ENCODE measurements at regions not wholly inside any gene's neighbourhood (a gene's known extent, or its start where the extent isn't known, plus 50 kb on each side); places are given as distances from the start of the nearest gene placed in this dataset.

GRCh38 chr22:48092866-48093265 lies 1330.4 kb downstream of the TBC1D22A start:
- WGBS (ENCODE audit: insufficient coverage) = 93% methylated on average over 3 of the region's 4 CpGs
- Histone ChIP-seq H3K4me1 (ENCODE audit: control insufficient read depth, insufficient read depth, low read length) (peaks cover 36% of the 10 kb centered on the region), H3K27me3 (ENCODE audit: control insufficient read depth, insufficient read depth, low read length) (no peaks in the 10 kb centered on the region), H3K9me3 (ENCODE audit: control insufficient read depth, insufficient read depth, low read length) (no peaks in the 10 kb centered on the region), H3K4me3 (ENCODE audit: low read length) (no peak overlapping the region), H3K36me3 (ENCODE audit: control insufficient read depth, insufficient read depth, low read length) (no peaks in the 10 kb centered on the region), H3K27ac (ENCODE audit: low read length) (no peak overlapping the region)
- Mint-ChIP-seq H3K4me1 (peaks cover 20 to 40% of the 10 kb centered on the region in 2 donors), H3K9me3 (no peaks in the 10 kb centered on the region), H3K27ac (no peak overlapping the region), H3K36me3 (no peaks in the 10 kb centered on the region), H3K27me3 (ENCODE audit: low read depth in 2 of 2) (peaks cover 0 to 16% of the 10 kb centered on the region in 2 donors), H3K4me3 (no peak overlapping the region)
- no peak for TF ChIP-seq CTCF (IDR thresholded peaks at IDR 0.05)
- DNase-seq (no peak), ATAC-seq (no peak)
- intact Hi-C loops (cut with micrococcal nuclease) = no loop called here

- Mint-ChIP-seq H3K4me1 (peaks cover 17 to 29% of the 10 kb centered on the region in 2 donors), H3K36me3 (no peaks in the 10 kb centered on the region)
- H3K36me3 ChIP-seq (ENCODE audit: control insufficient read depth, insufficient read depth, low read length) = no peaks in the 10 kb centered on the region
Measured at GRCh38 chr22:48091656-48092223, 1329.3 kb downstream of the TBC1D22A start.

DNA sequence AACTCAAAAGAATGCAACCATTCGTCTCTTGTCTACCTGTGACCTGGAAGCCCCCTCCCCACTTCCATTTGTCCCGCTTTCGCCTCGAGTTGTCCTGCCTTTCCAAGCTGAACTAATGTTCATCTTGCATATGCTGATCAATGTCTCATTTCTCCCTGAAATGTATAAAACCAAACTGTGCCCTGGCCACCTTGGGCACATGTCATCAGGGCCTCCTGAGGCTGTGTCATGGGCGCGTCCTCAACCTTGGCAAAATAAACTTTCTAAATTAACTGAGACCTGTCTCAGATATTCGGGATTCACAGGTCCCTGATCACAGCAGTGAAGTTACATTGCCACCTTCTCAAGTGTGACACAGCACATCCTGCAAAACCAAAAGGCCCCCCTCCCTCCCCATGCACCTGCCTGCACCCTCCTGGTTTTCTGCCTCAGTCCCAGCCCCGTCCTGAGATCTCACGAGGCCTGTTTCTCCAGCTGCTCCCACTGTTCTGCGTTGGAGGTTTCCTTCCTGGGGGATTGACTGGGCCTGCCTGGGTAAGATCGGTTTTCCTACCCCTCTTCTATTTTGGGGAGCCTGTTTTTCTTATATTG lies 1328.7 kb downstream of the TBC1D22A start:
- DNase-seq = no peak
- no peak for ATAC-seq
- no peaks in the 10 kb centered on the region for H3K36me3 ChIP-seq (ENCODE audit: control insufficient read depth, insufficient read depth, low read length)
- H3K36me3 Mint-ChIP-seq = no peaks in the 10 kb centered on the region
- intact Hi-C loops (cut with micrococcal nuclease) = no loop called here
- H3K27ac Mint-ChIP-seq = no peak overlapping the region
- H3K27ac ChIP-seq (ENCODE audit: low read length) = no peak overlapping the region
- H3K4me3 ChIP-seq (ENCODE audit: low read length) = no peak overlapping the region
- H3K4me1 ChIP-seq (ENCODE audit: control insufficient read depth, insufficient read depth, low read length) = peaks cover 22% of the 10 kb centered on the region
- H3K27me3 ChIP-seq (ENCODE audit: control insufficient read depth, insufficient read depth, low read length) = peaks cover 3% of the 10 kb centered on the region
- no peaks in the 10 kb centered on the region for H3K9me3 ChIP-seq (ENCODE audit: control insufficient read depth, insufficient read depth, low read length)
- peaks cover 17 to 28% of the 10 kb centered on the region in 2 donors for H3K4me1 Mint-ChIP-seq
- no peaks in the 10 kb centered on the region for H3K9me3 Mint-ChIP-seq
- peaks cover 1 to 19% of the 10 kb centered on the region in 2 donors for H3K27me3 Mint-ChIP-seq (ENCODE audit: low read depth in 2 of 2)
- no peak overlapping the region for H3K4me3 Mint-ChIP-seq
- no peak for TF ChIP-seq CTCF (IDR thresholded peaks at IDR 0.05)
- 68% methylated on average over 10 of the region's 11 CpGs for WGBS (ENCODE audit: insufficient coverage)

More at GRCh38 chr22:48091656-48092223, 1329.3 kb downstream of the TBC1D22A start:
- H3K27ac ChIP-seq (ENCODE audit: low read length) = no peak overlapping the region
- WGBS (ENCODE audit: insufficient coverage) = 89% methylated on average over 10 of the region's 10 CpGs
- TF ChIP-seq CTCF (IDR thresholded peaks at IDR 0.05) = no peak
- H3K27me3 Mint-ChIP-seq (ENCODE audit: low read depth in 2 of 2) = peaks cover 0 to 19% of the 10 kb centered on the region in 2 donors
- H3K4me3 Mint-ChIP-seq = no peak overlapping the region
- DNase-seq = no peak
- no peak overlapping the region for H3K4me3 ChIP-seq (ENCODE audit: low read length)
- H3K9me3 ChIP-seq (ENCODE audit: control insufficient read depth, insufficient read depth, low read length) = no peaks in the 10 kb centered on the region
- no peak overlapping the region for H3K27ac Mint-ChIP-seq
- H3K27me3 ChIP-seq (ENCODE audit: control insufficient read depth, insufficient read depth, low read length) = no peaks in the 10 kb centered on the region
- H3K9me3 Mint-ChIP-seq = no peaks in the 10 kb centered on the region
- intact Hi-C loops (cut with micrococcal nuclease) = no loop called here
- ATAC-seq = no peak
- peaks cover 24% of the 10 kb centered on the region for H3K4me1 ChIP-seq (ENCODE audit: control insufficient read depth, insufficient read depth, low read length)

- no peak overlapping the region for H3K27ac Mint-ChIP-seq
- no peaks in the 10 kb centered on the region for H3K9me3 ChIP-seq (ENCODE audit: control insufficient read depth, insufficient read depth, low read length)
- no peaks in the 10 kb centered on the region for H3K9me3 Mint-ChIP-seq
- H3K27ac ChIP-seq (ENCODE audit: low read length) = no peak overlapping the region
- H3K4me1 Mint-ChIP-seq = peaks cover 23 to 30% of the 10 kb centered on the region in 2 donors
- no peaks in the 10 kb centered on the region for H3K36me3 ChIP-seq (ENCODE audit: control insufficient read depth, insufficient read depth, low read length)
- ATAC-seq = no peak
- no peak for DNase-seq
- no peaks in the 10 kb centered on the region for H3K36me3 Mint-ChIP-seq
- H3K27me3 ChIP-seq (ENCODE audit: control insufficient read depth, insufficient read depth, low read length) = peaks cover 7% of the 10 kb centered on the region
- peaks cover 10 to 22% of the 10 kb centered on the region in 2 donors for H3K27me3 Mint-ChIP-seq (ENCODE audit: low read depth in 2 of 2)
- H3K4me3 Mint-ChIP-seq = no peak overlapping the region
- no peak for TF ChIP-seq CTCF (IDR thresholded peaks at IDR 0.05)
- peaks cover 29% of the 10 kb centered on the region for H3K4me1 ChIP-seq (ENCODE audit: control insufficient read depth, insufficient read depth, low read length)
- WGBS (ENCODE audit: insufficient coverage) = 38% methylated on average over 7 of the region's 7 CpGs
- intact Hi-C loops (cut with micrococcal nuclease) = no loop called here
- H3K4me3 ChIP-seq (ENCODE audit: low read length) = no peak overlapping the region
Measured at GRCh38 chr22:48090332-48090672, 1327.9 kb downstream of the TBC1D22A start.
